HG03175 (cell line): ENCODE measurements at regions not wholly inside any gene's neighbourhood (a gene's known extent, or its start where the extent isn't known, plus 50 kb on each side); places are given as distances from the start of the nearest gene placed in this dataset.

Source experiments
- ATAC-seq: cut with Tn5 transposase; IDR thresholded peaks from one replicate; pipeline ENCODE4 v1.9.1; 2021; ENCODE audit warnings: mild to moderate bottlenecking, moderate library complexity; ENCODE audit not compliant: unreplicated experiment

GRCh38 chrX:68998716-68999115 is 166.5 kb downstream of the PJA1 start:
- no peak for ATAC-seq

GRCh38 chrX:68997911-68998310 is 167.3 kb downstream of the PJA1 start:
- ATAC-seq, result no peak

- no peak for ATAC-seq
Measured at GRCh38 chrX:68997511-68997910, 167.7 kb downstream of the PJA1 start.

- ATAC-seq, result no peak
Measured at GRCh38 chrX:68995780-68996551, 167.1 kb downstream of the EFNB1 start.

GRCh38 chrX:68995386-68995779 is 166.6 kb downstream of the EFNB1 start:
- no peak for ATAC-seq

GRCh38 chrX:68994891-68995255 is 166.1 kb downstream of the EFNB1 start:
- ATAC-seq, result no peak

GRCh38 chrX:68994135-68994890 is 165.5 kb downstream of the EFNB1 start:
- no peak for ATAC-seq

GRCh38 chrX:68992821-68993397 is 164.1 kb downstream of the EFNB1 start:
- ATAC-seq, result no peak

- no peak for ATAC-seq
Measured at GRCh38 chrX:68991691-68992345, 163.0 kb downstream of the EFNB1 start.

GRCh38 chrX:68990948-68991347 is 162.1 kb downstream of the EFNB1 start:
- no peak for ATAC-seq

- ATAC-seq, result no peak
Measured at GRCh38 chrX:68989865-68990606, 161.2 kb downstream of the EFNB1 start.

GRCh38 chrX:68989456-68989855 is 160.6 kb downstream of the EFNB1 start:
- no peak for ATAC-seq

GRCh38 chrX:68988865-68989264 is 160.0 kb downstream of the EFNB1 start:
- no peak for ATAC-seq

GRCh38 chrX:68985135-68985755 is 156.4 kb downstream of the EFNB1 start:
- no peak for ATAC-seq

- ATAC-seq, result no peak
Measured at GRCh38 chrX:68983004-68983857, 154.4 kb downstream of the EFNB1 start.

- no peak for ATAC-seq
Measured at GRCh38 chrX:68982476-68982875, 153.7 kb downstream of the EFNB1 start.

GRCh38 chrX:68980906-68981616 is 152.2 kb downstream of the EFNB1 start:
- ATAC-seq, result no peak

GRCh38 chrX:68978655-68979054 is 149.8 kb downstream of the EFNB1 start:
- no peak for ATAC-seq

GRCh38 chrX:68978255-68978654 is 149.4 kb downstream of the EFNB1 start:
- no peak for ATAC-seq
